ENCODE measurements at regions not wholly inside any gene's neighbourhood (a gene's known extent, or its start where the extent isn't known, plus 50 kb on each side); places are given as distances from the start of the nearest gene placed in this dataset.

DNA sequence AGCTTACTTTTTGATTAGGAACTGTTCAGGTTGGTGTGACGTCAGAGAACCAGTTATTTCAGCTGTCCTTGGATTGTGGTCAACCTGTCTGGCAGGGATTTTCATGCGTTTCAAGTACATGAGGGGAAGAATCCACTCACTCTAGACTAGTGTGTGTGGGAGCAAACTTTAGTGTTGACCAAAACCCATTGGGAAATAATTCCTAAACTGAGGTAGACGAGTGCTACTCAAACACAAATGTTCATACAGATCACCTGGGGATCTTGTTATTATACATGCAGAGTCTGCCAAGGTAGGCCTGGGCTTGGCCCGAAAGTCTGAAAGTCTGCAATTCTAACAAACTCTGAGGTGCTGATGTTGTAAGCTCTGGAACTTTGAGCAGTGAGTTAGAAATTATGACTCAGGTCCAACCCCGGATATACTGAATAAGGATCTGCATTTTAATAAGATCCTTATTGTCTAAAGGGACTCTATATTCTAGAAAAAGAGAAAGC, 111.1 kb upstream of the CREB5 start:
- Histone ChIP-seq H3K4me1 (ENCODE audit: insufficient read depth) (peaks cover 17% of the 10 kb centered on the region), H3K9me2 (ENCODE audit: insufficient read depth) (0 out of 2 replicates have a peak, but pooled peaks cover 3% of the 10 kb centered on the region), H4K20me1 (replicated peaks; ENCODE audit: insufficient read depth) (no peaks in the 10 kb centered on the region), H3K4me3 (no peak overlapping the region), H3K27ac (ENCODE audit: low read depth) (no peak overlapping the region), H3K79me2 (replicated peaks; ENCODE audit: insufficient read depth) (no peaks in the 10 kb centered on the region), H3F3A (replicated peaks; ENCODE audit: low read depth) (no peaks in the 10 kb centered on the region), H3K4me2 (no peak overlapping the region), H2AFZ (peak overlapping the region; percentile 24), H3K27me3 (ENCODE audit: insufficient read depth) (no peaks in the 10 kb centered on the region), H3K36me3 (ENCODE audit: insufficient read depth) (no peaks in the 10 kb centered on the region)
- TF ChIP-seq, protein P1, sequence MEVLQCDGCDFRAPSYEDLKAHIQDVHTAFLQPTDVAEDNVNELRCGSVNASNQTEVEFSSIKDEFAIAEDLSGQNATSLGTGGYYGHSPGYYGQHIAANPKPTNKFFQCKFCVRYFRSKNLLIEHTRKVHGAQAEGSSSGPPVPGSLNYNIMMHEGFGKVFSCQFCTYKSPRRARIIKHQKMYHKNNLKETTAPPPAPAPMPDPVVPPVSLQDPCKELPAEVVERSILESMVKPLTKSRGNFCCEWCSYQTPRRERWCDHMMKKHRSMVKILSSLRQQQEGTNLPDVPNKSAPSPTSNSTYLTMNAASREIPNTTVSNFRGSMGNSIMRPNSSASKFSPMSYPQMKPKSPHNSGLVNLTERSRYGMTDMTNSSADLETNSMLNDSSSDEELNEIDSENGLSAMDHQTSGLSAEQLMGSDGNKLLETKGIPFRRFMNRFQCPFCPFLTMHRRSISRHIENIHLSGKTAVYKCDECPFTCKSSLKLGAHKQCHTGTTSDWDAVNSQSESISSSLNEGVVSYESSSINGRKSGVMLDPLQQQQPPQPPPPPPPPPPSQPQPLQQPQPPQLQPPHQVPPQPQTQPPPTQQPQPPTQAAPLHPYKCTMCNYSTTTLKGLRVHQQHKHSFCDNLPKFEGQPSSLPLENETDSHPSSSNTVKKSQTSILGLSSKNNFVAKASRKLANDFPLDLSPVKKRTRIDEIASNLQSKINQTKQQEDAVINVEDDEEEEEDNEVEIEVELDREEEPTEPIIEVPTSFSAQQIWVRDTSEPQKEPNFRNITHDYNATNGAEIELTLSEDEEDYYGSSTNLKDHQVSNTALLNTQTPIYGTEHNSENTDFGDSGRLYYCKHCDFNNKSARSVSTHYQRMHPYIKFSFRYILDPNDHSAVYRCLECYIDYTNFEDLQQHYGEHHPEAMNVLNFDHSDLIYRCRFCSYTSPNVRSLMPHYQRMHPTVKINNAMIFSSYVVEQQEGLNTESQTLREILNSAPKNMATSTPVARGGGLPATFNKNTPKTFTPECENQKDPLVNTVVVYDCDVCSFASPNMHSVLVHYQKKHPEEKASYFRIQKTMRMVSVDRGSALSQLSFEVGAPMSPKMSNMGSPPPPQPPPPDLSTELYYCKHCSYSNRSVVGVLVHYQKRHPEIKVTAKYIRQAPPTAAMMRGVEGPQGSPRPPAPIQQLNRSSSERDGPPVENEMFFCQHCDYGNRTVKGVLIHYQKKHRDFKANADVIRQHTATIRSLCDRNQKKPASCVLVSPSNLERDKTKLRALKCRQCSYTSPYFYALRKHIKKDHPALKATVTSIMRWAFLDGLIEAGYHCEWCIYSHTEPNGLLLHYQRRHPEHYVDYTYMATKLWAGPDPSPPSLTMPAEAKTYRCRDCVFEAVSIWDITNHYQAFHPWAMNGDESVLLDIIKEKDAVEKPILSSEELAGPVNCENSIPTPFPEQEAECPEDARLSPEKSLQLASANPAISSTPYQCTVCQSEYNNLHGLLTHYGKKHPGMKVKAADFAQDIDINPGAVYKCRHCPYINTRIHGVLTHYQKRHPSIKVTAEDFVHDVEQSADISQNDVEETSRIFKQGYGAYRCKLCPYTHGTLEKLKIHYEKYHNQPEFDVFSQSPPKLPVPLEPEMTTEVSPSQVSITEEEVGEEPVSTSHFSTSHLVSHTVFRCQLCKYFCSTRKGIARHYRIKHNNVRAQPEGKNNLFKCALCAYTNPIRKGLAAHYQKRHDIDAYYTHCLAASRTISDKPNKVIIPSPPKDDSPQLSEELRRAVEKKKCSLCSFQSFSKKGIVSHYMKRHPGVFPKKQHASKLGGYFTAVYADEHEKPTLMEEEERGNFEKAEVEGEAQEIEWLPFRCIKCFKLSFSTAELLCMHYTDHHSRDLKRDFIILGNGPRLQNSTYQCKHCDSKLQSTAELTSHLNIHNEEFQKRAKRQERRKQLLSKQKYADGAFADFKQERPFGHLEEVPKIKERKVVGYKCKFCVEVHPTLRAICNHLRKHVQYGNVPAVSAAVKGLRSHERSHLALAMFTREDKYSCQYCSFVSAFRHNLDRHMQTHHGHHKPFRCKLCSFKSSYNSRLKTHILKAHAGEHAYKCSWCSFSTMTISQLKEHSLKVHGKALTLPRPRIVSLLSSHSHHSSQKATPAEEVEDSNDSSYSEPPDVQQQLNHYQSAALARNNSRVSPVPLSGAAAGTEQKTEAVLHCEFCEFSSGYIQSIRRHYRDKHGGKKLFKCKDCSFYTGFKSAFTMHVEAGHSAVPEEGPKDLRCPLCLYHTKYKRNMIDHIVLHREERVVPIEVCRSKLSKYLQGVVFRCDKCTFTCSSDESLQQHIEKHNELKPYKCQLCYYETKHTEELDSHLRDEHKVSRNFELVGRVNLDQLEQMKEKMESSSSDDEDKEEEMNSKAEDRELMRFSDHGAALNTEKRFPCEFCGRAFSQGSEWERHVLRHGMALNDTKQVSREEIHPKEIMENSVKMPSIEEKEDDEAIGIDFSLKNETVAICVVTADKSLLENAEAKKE (CRISPR knock-in tag; IDR thresholded peaks at IDR 0.05), result no peak
- TF ChIP-seq ZNF331 (CRISPR knock-in tag; IDR thresholded peaks at IDR 0.05; ENCODE audit: low read depth), result no peak
- TF ChIP-seq, protein P2, sequence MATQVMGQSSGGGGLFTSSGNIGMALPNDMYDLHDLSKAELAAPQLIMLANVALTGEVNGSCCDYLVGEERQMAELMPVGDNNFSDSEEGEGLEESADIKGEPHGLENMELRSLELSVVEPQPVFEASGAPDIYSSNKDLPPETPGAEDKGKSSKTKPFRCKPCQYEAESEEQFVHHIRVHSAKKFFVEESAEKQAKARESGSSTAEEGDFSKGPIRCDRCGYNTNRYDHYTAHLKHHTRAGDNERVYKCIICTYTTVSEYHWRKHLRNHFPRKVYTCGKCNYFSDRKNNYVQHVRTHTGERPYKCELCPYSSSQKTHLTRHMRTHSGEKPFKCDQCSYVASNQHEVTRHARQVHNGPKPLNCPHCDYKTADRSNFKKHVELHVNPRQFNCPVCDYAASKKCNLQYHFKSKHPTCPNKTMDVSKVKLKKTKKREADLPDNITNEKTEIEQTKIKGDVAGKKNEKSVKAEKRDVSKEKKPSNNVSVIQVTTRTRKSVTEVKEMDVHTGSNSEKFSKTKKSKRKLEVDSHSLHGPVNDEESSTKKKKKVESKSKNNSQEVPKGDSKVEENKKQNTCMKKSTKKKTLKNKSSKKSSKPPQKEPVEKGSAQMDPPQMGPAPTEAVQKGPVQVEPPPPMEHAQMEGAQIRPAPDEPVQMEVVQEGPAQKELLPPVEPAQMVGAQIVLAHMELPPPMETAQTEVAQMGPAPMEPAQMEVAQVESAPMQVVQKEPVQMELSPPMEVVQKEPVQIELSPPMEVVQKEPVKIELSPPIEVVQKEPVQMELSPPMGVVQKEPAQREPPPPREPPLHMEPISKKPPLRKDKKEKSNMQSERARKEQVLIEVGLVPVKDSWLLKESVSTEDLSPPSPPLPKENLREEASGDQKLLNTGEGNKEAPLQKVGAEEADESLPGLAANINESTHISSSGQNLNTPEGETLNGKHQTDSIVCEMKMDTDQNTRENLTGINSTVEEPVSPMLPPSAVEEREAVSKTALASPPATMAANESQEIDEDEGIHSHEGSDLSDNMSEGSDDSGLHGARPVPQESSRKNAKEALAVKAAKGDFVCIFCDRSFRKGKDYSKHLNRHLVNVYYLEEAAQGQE (IDR thresholded peaks at IDR 0.05; ENCODE audit: unreplicated experiment), result no peak
- no peak for TF ChIP-seq EZH2 (IDR thresholded peaks at IDR 0.05; ENCODE audit: low read depth, unreplicated experiment)
- TF ChIP-seq, protein P3, sequence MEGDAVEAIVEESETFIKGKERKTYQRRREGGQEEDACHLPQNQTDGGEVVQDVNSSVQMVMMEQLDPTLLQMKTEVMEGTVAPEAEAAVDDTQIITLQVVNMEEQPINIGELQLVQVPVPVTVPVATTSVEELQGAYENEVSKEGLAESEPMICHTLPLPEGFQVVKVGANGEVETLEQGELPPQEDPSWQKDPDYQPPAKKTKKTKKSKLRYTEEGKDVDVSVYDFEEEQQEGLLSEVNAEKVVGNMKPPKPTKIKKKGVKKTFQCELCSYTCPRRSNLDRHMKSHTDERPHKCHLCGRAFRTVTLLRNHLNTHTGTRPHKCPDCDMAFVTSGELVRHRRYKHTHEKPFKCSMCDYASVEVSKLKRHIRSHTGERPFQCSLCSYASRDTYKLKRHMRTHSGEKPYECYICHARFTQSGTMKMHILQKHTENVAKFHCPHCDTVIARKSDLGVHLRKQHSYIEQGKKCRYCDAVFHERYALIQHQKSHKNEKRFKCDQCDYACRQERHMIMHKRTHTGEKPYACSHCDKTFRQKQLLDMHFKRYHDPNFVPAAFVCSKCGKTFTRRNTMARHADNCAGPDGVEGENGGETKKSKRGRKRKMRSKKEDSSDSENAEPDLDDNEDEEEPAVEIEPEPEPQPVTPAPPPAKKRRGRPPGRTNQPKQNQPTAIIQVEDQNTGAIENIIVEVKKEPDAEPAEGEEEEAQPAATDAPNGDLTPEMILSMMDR (conservative IDR thresholded peaks at IDR 0.05; ENCODE audit: low read depth in 2 of 2), result no peak
- TF ChIP-seq JUNB (IDR thresholded peaks at IDR 0.05; ENCODE audit: unreplicated experiment), result no peak
- no peak for TF ChIP-seq POLR2AphosphoS5 (IDR thresholded peaks at IDR 0.05; ENCODE audit: low read depth)
- TF ChIP-seq CREB1 (CRISPR knock-in tag; IDR thresholded peaks at IDR 0.05; ENCODE audit: low read depth), result no peak
- no peak for TF ChIP-seq NANOG (IDR thresholded peaks at IDR 0.05; ENCODE audit: borderline replicate concordance)
- no peak for TF ChIP-seq EZH2phosphoT487 (IDR thresholded peaks at IDR 0.05; ENCODE audit: unreplicated experiment)
- no peak for TF ChIP-seq STAT1 (IDR thresholded peaks at IDR 0.05; ENCODE audit: unreplicated experiment)
- TF ChIP-seq ZNF114 (CRISPR knock-in tag; IDR thresholded peaks at IDR 0.05), result no peak
- TF ChIP-seq, protein P4, sequence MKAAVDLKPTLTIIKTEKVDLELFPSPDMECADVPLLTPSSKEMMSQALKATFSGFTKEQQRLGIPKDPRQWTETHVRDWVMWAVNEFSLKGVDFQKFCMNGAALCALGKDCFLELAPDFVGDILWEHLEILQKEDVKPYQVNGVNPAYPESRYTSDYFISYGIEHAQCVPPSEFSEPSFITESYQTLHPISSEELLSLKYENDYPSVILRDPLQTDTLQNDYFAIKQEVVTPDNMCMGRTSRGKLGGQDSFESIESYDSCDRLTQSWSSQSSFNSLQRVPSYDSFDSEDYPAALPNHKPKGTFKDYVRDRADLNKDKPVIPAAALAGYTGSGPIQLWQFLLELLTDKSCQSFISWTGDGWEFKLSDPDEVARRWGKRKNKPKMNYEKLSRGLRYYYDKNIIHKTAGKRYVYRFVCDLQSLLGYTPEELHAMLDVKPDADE (IDR thresholded peaks at IDR 0.05), result no peak
- H3K9me3 Mint-ChIP-seq, result no peaks in the 10 kb centered on the region
- ATAC-seq (no peak), DNase-seq (ENCODE audit: low spot score) (no peak)
- no peaks in the 10 kb centered on the region for H3K27me3 Mint-ChIP-seq (ENCODE audit: insufficient read depth, low read depth, poor library complexity)
- H3K4me3 Mint-ChIP-seq, result no peak overlapping the region
- H3K4me1 Mint-ChIP-seq, result peaks cover 37% of the 10 kb centered on the region
- H3K27ac Mint-ChIP-seq, result no peak overlapping the region
- no peaks in the 10 kb centered on the region for H3K36me3 Mint-ChIP-seq (ENCODE audit: low read depth)

All from GM23338 (cell line).